H9 (cell line): ENCODE measurements at regions not wholly inside any gene's neighbourhood (a gene's known extent, or its start where the extent isn't known, plus 50 kb on each side); places are given as distances from the start of the nearest gene placed in this dataset.
"Not testable (repeated sequence)": the region's sequence is repeated elsewhere in the genome, so short reads cannot be mapped to it uniquely, and the experiment has no call there.

ENCODE experiments used
- DNase-seq: peaks from one replicate; pipeline ENCODE4 v3.0.0-alpha.2; 2017
- H2AFZ ChIP-seq: one replicate; pipeline ENCODE4 v1.6.1; 2013; ENCODE audit warnings: mild to moderate bottlenecking, low read length, control low read depth, moderate library complexity
- H2AK5ac ChIP-seq: 2 replicates; pipeline ENCODE4 v1.6.1; 2013; ENCODE audit warnings: low read length, control low read depth, mixed read lengths; ENCODE audit not compliant: insufficient read length
- H2BK120ac ChIP-seq: one replicate; pipeline ENCODE4 v1.6.1; 2013; ENCODE audit warnings: low read depth, mild to moderate bottlenecking, low read length, control low read depth, inconsistent platforms; ENCODE audit not compliant: poor library complexity, severe bottlenecking
- H2BK12ac ChIP-seq: 2 replicates; pipeline ENCODE4 v1.6.1; 2013; ENCODE audit warnings: low read length, control low read depth, mixed read lengths, low read depth; ENCODE audit not compliant: insufficient read length
- H2BK15ac ChIP-seq: 2 replicates; pipeline ENCODE4 v1.6.1; 2013; ENCODE audit warnings: low read depth, low read length, control low read depth
- H2BK20ac ChIP-seq: one replicate; pipeline ENCODE4 v1.6.1; 2013; ENCODE audit warnings: low read depth, mild to moderate bottlenecking, low read length, control low read depth, inconsistent platforms; ENCODE audit not compliant: poor library complexity, severe bottlenecking
- H2BK5ac ChIP-seq: 2 replicates; pipeline ENCODE4 v1.6.1; 2013; ENCODE audit warnings: low read length, control low read depth, mixed read lengths; ENCODE audit not compliant: insufficient read length
- H3K14ac ChIP-seq: 2 replicates; pipeline ENCODE4 v1.6.1; 2013; ENCODE audit warnings: low read length, control low read depth; ENCODE audit not compliant: insufficient read depth
- H3K18ac ChIP-seq: 2 replicates; pipeline ENCODE4 v1.6.1; 2013; ENCODE audit warnings: low read depth, mild to moderate bottlenecking, mixed read lengths, low read length, control low read depth; ENCODE audit not compliant: insufficient read length
- H3K23ac ChIP-seq: 2 replicates; pipeline ENCODE4 v1.6.1; 2013; ENCODE audit warnings: low read length, control low read depth, mixed read lengths, low read depth; ENCODE audit not compliant: insufficient read length
- H3K23me2 ChIP-seq: 2 replicates; pipeline ENCODE4 v1.6.1; 2013; ENCODE audit warnings: low read depth, mild to moderate bottlenecking, mixed read lengths, low read length, control low read depth; ENCODE audit not compliant: insufficient read length, poor library complexity, severe bottlenecking
- H3K27ac ChIP-seq: 2 replicates; pipeline ENCODE4 v1.5.1; 2013; ENCODE audit warnings: low read length, control low read depth, mixed read lengths, low read depth; ENCODE audit not compliant: insufficient read length
- H3K27me3 ChIP-seq: 2 replicates; pipeline ENCODE4 v1.6.1; 2013; ENCODE audit warnings: low read length, control low read depth, inconsistent platforms; ENCODE audit not compliant: insufficient read depth
- H3K4ac ChIP-seq: 2 replicates; pipeline ENCODE4 v1.6.1; 2013; ENCODE audit warnings: low read depth, mild to moderate bottlenecking, control low read depth, inconsistent platforms, low read length, moderate library complexity
- H3K4me1 ChIP-seq: 2 replicates; pipeline ENCODE4 v1.6.1; 2013; ENCODE audit warnings: low read length, control low read depth, inconsistent platforms; ENCODE audit not compliant: insufficient read depth
- H3K4me2 ChIP-seq: 2 replicates; pipeline ENCODE4 v1.6.1; 2013; ENCODE audit warnings: low read length, control low read depth, mixed read lengths; ENCODE audit not compliant: insufficient read length, insufficient read depth
- H3K56ac ChIP-seq: 2 replicates; pipeline ENCODE4 v1.6.1; 2013; ENCODE audit warnings: low read depth, mild to moderate bottlenecking, mixed read lengths, low read length, control low read depth; ENCODE audit not compliant: insufficient read length
- H3K79me1 ChIP-seq: 2 replicates; pipeline ENCODE4 v1.6.1; 2013; ENCODE audit warnings: low read depth, mild to moderate bottlenecking, moderate library complexity, low read length, control low read depth, inconsistent platforms; ENCODE audit not compliant: insufficient read depth, poor library complexity, severe bottlenecking
- H3K79me2 ChIP-seq: 2 replicates; pipeline ENCODE4 v1.6.1; 2013; ENCODE audit warnings: low read length, control low read depth, inconsistent platforms; ENCODE audit not compliant: insufficient read depth
- H3K9ac ChIP-seq: 2 replicates; pipeline ENCODE4 v1.6.1; 2013; ENCODE audit warnings: low read length, control low read depth, mixed read lengths; ENCODE audit not compliant: insufficient read length; ENCODE audit errors: extremely low read depth
- H3K9me3 ChIP-seq: one replicate; pipeline ENCODE4 v1.6.1; 2013; ENCODE audit warnings: low read depth, low read length, inconsistent platforms; ENCODE audit not compliant: control insufficient read depth
- H3T11ph ChIP-seq: one replicate; pipeline ENCODE4 v1.6.1; 2013; ENCODE audit warnings: mild to moderate bottlenecking, low read length, control low read depth, inconsistent platforms
- H4K20me1 ChIP-seq: one replicate; pipeline ENCODE4 v1.6.1; 2013; ENCODE audit not compliant: control insufficient read depth, insufficient read length, insufficient read depth
- H4K5ac ChIP-seq: 2 replicates; pipeline ENCODE4 v1.6.1; 2013; ENCODE audit warnings: low read depth, mild to moderate bottlenecking, mixed read lengths, low read length, control low read depth; ENCODE audit not compliant: insufficient read length
- H4K8ac ChIP-seq: replicated peaks from 2 replicates; pipeline ENCODE4 v1.6.1; 2013; ENCODE audit warnings: low read length, control low read depth, mixed read lengths, low read depth; ENCODE audit not compliant: insufficient read length
- H4K91ac ChIP-seq: 2 replicates; pipeline ENCODE4 v1.6.1; 2013; ENCODE audit warnings: low read depth, mild to moderate bottlenecking, moderate library complexity, mixed read lengths, low read length, control low read depth; ENCODE audit not compliant: insufficient read length
- H3K27ac Mint-ChIP-seq, 3 experiments: 2 replicates in 2 of 3; 3 replicates in 1 of 3; pipeline ENCODE4 v1.8.0; 2020 to 2021; ENCODE audit warnings: mixed read lengths in 3 of 3, mild to moderate bottlenecking in 1 of 3, moderate library complexity in 1 of 3
- H3K27me3 Mint-ChIP-seq: 2 replicates; pipeline ENCODE4 v1.8.0; 2021; ENCODE audit warnings: low read depth, mild to moderate bottlenecking, moderate library complexity, mixed read lengths
- H3K36me3 Mint-ChIP-seq, 3 experiments: 2 replicates in 2 of 3; 3 replicates in 1 of 3; pipeline ENCODE4 v1.8.0; 2020 to 2021; ENCODE audit warnings: low read depth in 3 of 3, mixed read lengths in 3 of 3; ENCODE audit not compliant: insufficient read depth in 1 of 3
- H3K4me1 Mint-ChIP-seq, 2 experiments: 2 replicates each; pipeline ENCODE4 v1.8.0; 2020; ENCODE audit warnings: mixed read lengths in 2 of 2
- H3K4me3 Mint-ChIP-seq, 2 experiments: 2 replicates in 1 of 2; 3 replicates in 1 of 2; pipeline ENCODE4 v1.8.0; 2020 to 2021; ENCODE audit warnings: mild to moderate bottlenecking in 2 of 2, mixed read lengths in 2 of 2, moderate library complexity in 1 of 2
- H3K9me3 Mint-ChIP-seq, 2 experiments: 2 replicates in 1 of 2; 3 replicates in 1 of 2; pipeline ENCODE4 v1.8.0; 2020; ENCODE audit warnings: mild to moderate bottlenecking in 2 of 2, mixed read lengths in 2 of 2, moderate library complexity in 1 of 2
- CTCF ChIP-seq: fragments of 200-600 bp; sonication (generic); conservative IDR thresholded peaks from 3 replicates; pipeline ENCODE4 v1.8.0; 2021; ENCODE audit warnings: antibody characterized with exemption, mild to moderate bottlenecking
- WGBS: extraction: QIAGEN DNeasy Blood & Tissue Kit; methylation state at CpG from one replicate; pipeline ENCODE4 v1.1.7; 2013; ENCODE audit warnings: missing lambda C conversion rate, low lambda C conversion rate, mixed read lengths; ENCODE audit not compliant: insufficient read length; ENCODE audit errors: extremely low coverage; 5-methylcytosine and 5-hydroxymethylcytosine counted together

- Histone ChIP-seq H3K23ac (no peak overlapping the region), H2BK120ac (no peak overlapping the region), H2BK5ac (no peak overlapping the region), H3K27ac (no peak overlapping the region), H3K79me1 (no peaks in the 10 kb centered on the region), H3K9me3 (no peaks in the 10 kb centered on the region), H3K56ac (no peak overlapping the region), H2BK15ac (no peak overlapping the region), H3K14ac (no peak overlapping the region), H3K4ac (no peak overlapping the region), H3K9ac (no peak overlapping the region), H3K4me1 (0 out of 2 replicates have a peak, but pooled peaks cover 2% of the 10 kb centered on the region), H2AFZ (peak overlapping the region; percentile 73), H3K27me3 (no peaks in the 10 kb centered on the region), H2AK5ac (no peak overlapping the region), H2BK12ac (no peak overlapping the region), H4K5ac (no peak overlapping the region), H4K91ac (no peak overlapping the region), H3K18ac (no peak overlapping the region), H2BK20ac (no peak overlapping the region), H3K4me2 (no peak overlapping the region), H4K8ac (no peak overlapping the region), H3K79me2 (no peaks in the 10 kb centered on the region), H3T11ph (peak overlapping the region; percentile 17), H4K20me1 (no peaks in the 10 kb centered on the region), H3K23me2 (no peaks in the 10 kb centered on the region)
- DNase-seq, result no peak
- Mint-ChIP-seq H3K36me3 (peaks cover 0 to 2% (median under 1%) of the 10 kb centered on the region in 3 experiments; a peak in 2 of 7 replicates), H3K4me3 (no peak overlapping the region), H3K4me1 (peaks cover 3 to 4% of the 10 kb centered on the region in 2 experiments), H3K27ac (no peak overlapping the region), H3K27me3 (no peaks in the 10 kb centered on the region), H3K9me3 (peaks cover 1 to 6% of the 10 kb centered on the region in 2 experiments; a peak in 4 of 5 replicates)
- TF ChIP-seq CTCF, result no peak
- no CpG with 5 or more reads among the region's 3 CpGs for WGBS
These were observed 298.0 kb upstream of the CXADR start for GRCh38 chr21:17214801-17215200.

- not testable (repeated sequence) for H3K14ac ChIP-seq, H3K18ac ChIP-seq, H2BK15ac ChIP-seq, H3K4ac ChIP-seq, H3K27me3 Mint-ChIP-seq, H4K8ac ChIP-seq, H3T11ph ChIP-seq, H2BK120ac ChIP-seq, H2AFZ ChIP-seq, H3K79me1 ChIP-seq, H4K91ac ChIP-seq, H3K4me3 Mint-ChIP-seq, H3K36me3 Mint-ChIP-seq, H3K4me1 ChIP-seq, H2BK20ac ChIP-seq, H3K27ac ChIP-seq, H3K9ac ChIP-seq, H2AK5ac ChIP-seq, H3K23ac ChIP-seq, H3K56ac ChIP-seq, H4K20me1 ChIP-seq, H3K27ac Mint-ChIP-seq, H3K27me3 ChIP-seq, H3K4me1 Mint-ChIP-seq, H2BK5ac ChIP-seq, DNase-seq, H3K9me3 Mint-ChIP-seq, H3K23me2 ChIP-seq, H4K5ac ChIP-seq, H3K4me2 ChIP-seq, H3K9me3 ChIP-seq, H3K79me2 ChIP-seq, H2BK12ac ChIP-seq
- no CpG with 5 or more reads among the region's 1 CpG for WGBS
These were observed 293.8 kb upstream of the CXADR start for GRCh38 chr21:17219050-17219449.
